ENCODE measurements at regions not wholly inside any gene's neighbourhood (a gene's known extent, or its start where the extent isn't known, plus 50 kb on each side); places are given as distances from the start of the nearest gene placed in this dataset.

DNA sequence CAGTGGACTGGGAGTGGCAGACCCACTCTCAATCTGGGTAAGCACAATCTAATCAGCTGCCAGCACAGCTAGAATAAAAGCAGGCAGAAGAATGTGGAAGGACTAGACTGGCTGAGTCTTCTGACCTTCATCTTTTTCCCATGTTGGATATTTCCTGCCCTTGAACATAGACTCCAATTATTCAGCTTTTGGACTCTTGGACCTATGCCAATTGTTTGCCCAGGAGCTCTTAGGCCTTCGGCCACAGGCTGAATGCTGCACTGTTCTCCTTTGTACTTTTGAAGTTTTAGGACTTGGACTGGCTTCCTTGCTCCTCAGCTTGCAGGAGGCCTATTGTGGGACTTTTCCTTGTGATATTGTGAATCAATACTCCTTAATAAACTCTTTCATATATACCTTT lies 477.7 kb upstream of the ZNF385D start:
- Mint-ChIP-seq H3K27me3 (no peaks in the 10 kb centered on the region), H3K27ac (no peak overlapping the region), H3K36me3 (ENCODE audit: low read depth) (no peaks in the 10 kb centered on the region), H3K4me1 (ENCODE audit: low read depth) (no peaks in the 10 kb centered on the region), H3K9me3 (peaks cover 2% of the 10 kb centered on the region), H3K4me3 (no peak overlapping the region)

DNA sequence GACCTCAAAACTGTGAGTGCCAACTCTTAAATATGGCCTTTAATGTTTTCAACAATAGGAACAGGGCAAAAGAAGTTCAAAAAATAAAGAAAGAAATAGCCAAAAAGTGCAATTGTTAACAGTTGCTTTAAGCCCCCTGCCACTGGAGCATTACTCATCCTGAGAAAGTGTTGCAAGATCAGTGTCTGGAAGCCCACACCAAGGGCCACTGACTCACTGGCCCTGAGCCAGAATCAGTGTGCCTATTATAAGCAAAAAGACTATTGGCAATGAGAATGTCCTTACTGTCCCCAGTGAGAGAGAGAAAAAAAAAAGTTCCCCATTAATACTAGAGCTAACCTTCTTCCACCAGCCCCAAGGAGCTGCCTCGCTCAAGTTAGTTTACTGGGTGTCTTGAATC lies 480.1 kb upstream of the ZNF385D start:
- Mint-ChIP-seq H3K4me3 (no peak overlapping the region), H3K27me3 (no peaks in the 10 kb centered on the region), H3K27ac (no peak overlapping the region), H3K9me3 (peaks cover 10% of the 10 kb centered on the region), H3K36me3 (ENCODE audit: low read depth) (no peaks in the 10 kb centered on the region), H3K4me1 (ENCODE audit: low read depth) (no peaks in the 10 kb centered on the region)

DNA sequence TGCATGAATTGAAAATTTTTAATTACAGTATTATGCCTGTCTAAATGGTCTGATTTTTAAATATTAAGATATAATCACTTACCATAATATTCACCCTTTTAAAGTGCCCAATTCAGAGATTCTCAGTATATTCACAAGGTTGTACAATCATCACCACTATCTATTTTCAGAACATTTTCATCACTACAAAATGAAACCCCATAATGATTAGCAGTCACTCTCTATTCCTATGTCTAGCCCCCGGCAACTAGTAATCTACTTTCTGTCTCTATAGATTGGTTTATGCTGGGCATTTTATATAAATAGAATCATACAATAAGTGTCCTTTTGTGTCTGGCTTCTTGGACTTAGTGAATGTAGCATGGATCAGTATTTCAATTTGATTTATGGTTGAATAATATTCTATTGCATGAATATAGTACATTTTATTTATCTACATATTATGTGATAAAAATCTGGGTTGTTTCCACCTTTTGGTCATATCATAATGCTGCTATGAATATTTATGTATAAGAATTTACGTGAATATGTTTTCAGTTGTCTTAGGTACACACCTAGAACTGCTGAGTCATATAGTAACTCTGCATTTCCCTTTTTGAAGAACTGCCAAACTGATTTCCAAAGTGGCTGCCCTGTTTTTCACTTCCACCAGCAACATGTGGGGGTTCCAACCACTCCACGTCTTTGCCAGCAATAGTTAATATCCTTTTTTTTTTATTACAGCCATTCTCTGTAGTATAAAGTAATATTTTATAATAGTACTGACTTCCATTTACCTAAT lies 485.7 kb upstream of the ZNF385D start:
- H3K9me3 Mint-ChIP-seq = peaks cover 18% of the 10 kb centered on the region
- no peaks in the 10 kb centered on the region for H3K27me3 Mint-ChIP-seq
- H3K4me1 Mint-ChIP-seq (ENCODE audit: low read depth) = no peaks in the 10 kb centered on the region
- H3K27ac Mint-ChIP-seq = no peak overlapping the region
- no peak overlapping the region for H3K4me3 Mint-ChIP-seq
- no peaks in the 10 kb centered on the region for H3K36me3 Mint-ChIP-seq (ENCODE audit: low read depth)

DNA sequence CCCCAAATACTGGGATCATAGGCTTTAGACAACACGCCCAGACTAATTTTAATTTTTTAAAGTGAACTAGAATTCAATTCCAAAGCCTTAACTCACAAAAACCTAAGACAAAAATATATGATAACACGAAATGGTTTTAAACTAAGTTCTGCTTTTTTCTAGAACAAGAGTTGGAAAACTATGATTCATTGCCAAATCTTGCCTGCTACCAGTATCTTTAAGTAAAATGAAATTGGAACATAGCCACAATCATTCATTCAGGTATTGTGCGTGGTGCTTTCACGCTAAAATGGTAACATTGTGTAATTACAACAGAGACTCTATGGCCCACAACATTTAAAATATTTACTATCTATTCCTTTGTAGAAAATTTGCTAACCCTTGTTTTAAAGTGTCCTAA lies 488.0 kb upstream of the ZNF385D start:
- Mint-ChIP-seq H3K27me3 (no peaks in the 10 kb centered on the region), H3K27ac (no peak overlapping the region), H3K4me1 (ENCODE audit: low read depth) (no peaks in the 10 kb centered on the region), H3K9me3 (peaks cover 13% of the 10 kb centered on the region), H3K4me3 (no peak overlapping the region), H3K36me3 (ENCODE audit: low read depth) (no peaks in the 10 kb centered on the region)

DNA sequence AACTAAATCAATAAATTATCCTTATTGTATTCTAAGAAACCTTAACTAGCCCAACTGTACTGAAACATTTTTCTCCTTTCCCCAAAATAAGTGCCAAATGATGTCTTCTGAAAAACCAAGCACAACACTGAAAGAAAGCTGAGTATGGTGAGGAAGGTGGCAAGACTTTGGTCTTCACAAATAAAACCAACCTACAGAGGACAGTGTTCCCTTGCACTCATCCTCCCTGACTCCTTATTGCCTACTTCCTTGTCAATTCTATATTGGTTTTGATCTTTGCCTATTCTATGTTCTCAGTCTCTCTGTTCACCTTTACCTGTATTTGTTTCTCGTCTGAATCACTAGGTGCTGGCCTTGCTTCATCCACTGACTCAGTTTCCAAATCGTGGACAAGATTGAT lies 490.1 kb upstream of the ZNF385D start:
- peaks cover 8% of the 10 kb centered on the region for H3K9me3 Mint-ChIP-seq
- H3K4me1 Mint-ChIP-seq (ENCODE audit: low read depth) = no peaks in the 10 kb centered on the region
- H3K36me3 Mint-ChIP-seq (ENCODE audit: low read depth) = no peaks in the 10 kb centered on the region
- no peaks in the 10 kb centered on the region for H3K27me3 Mint-ChIP-seq
- H3K4me3 Mint-ChIP-seq = no peak overlapping the region
- no peak overlapping the region for H3K27ac Mint-ChIP-seq

DNA sequence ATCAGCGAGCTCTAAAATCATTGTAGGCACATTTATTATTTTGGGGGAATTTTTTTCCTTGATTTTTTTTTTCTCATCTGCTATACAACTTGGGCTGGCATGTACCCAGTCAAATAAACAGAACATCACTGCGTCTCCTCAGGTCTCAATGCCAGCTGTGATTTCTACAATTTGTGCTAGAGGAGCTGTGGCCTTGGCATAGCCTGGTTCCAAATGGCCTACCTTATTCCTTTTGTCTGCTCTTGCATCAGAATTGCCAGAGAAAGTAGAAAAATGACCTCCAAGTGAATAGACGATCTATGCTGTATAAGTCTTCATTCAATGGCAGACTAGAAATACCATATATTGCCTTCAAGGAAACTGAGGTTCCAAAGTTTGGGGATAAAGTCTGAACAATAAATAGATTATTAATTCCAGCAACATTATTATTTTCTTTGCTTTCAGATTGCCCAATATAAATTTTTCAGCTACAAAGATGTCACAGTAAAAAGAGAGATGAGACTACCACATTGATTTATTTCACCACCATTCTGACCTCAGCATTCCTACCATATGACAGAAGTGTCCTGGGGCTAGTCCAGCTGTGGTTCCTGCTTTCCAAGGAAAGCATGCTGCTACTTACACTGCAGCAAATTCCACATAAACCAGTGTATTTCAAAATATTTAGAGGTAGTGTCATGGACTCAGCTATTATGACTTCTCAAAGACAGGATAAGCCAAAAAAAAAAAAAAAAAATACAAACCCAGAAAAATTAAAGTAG lies 493.9 kb upstream of the ZNF385D start:
- no peak overlapping the region for H3K4me3 Mint-ChIP-seq
- peaks cover 8% of the 10 kb centered on the region for H3K9me3 Mint-ChIP-seq
- no peaks in the 10 kb centered on the region for H3K36me3 Mint-ChIP-seq (ENCODE audit: low read depth)
- no peaks in the 10 kb centered on the region for H3K4me1 Mint-ChIP-seq (ENCODE audit: low read depth)
- H3K27ac Mint-ChIP-seq = no peak overlapping the region
- H3K27me3 Mint-ChIP-seq = no peaks in the 10 kb centered on the region

DNA sequence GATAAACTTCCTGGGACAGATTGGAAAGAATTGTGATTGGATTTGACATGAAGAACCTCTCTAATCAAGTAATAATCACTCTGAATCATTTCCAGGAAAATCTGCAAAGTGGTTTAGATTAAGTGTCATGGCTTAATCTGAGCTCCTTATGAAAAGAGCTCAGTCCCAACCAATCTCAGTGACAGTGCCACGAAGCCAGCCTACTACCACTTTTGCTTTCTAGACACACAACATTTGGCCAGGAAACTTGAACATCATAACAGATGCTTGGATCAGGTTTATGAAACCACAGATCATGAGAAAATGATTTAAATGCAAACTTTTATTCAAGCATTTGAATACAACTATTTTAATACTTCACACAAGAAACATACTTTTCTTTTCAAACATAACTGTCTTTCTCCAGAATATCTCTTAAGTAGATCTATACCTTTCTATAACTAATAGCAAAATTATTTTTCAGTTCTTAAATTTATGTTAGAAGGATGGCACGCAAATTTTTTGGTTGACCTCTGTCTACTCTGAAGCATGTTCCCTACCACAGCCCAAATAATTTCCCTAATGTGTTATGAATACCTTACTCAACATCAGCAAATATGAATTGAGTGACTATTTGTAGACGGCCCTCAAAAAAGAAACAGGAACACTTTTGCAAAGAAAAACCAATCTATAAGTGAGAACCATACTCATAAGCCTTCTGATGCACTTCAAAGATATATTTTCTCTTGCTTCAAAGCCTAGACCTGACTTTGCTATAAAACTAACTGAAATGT lies 495.0 kb upstream of the ZNF385D start:
- no peaks in the 10 kb centered on the region for H3K27me3 Mint-ChIP-seq
- H3K4me1 Mint-ChIP-seq (ENCODE audit: low read depth) = no peaks in the 10 kb centered on the region
- no peak overlapping the region for H3K4me3 Mint-ChIP-seq
- H3K36me3 Mint-ChIP-seq (ENCODE audit: low read depth) = no peaks in the 10 kb centered on the region
- no peak overlapping the region for H3K27ac Mint-ChIP-seq
- peaks cover 4% of the 10 kb centered on the region for H3K9me3 Mint-ChIP-seq

DNA sequence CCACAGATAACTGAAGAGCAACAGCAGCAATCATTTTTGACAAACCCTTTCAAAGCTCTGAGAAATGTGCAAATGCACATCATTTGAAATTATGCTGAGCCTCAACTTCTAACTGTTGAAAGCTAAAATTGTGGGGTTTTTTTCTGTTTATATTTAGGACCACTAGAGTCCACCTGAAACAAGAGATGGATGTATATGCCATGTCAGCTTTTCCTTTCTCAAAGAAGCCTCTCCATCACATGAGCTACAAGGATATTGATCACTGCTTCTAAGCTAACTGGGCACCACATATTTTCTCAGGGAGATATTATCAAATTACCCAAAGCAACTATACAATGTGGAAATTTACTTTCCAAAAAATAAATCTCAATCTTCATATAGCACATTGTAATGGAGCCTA lies 498.6 kb upstream of the ZNF385D start:
- no peaks in the 10 kb centered on the region for H3K4me1 Mint-ChIP-seq (ENCODE audit: low read depth)
- H3K4me3 Mint-ChIP-seq = no peak overlapping the region
- H3K36me3 Mint-ChIP-seq (ENCODE audit: low read depth) = no peaks in the 10 kb centered on the region
- no peaks in the 10 kb centered on the region for H3K9me3 Mint-ChIP-seq
- H3K27ac Mint-ChIP-seq = no peak overlapping the region
- no peaks in the 10 kb centered on the region for H3K27me3 Mint-ChIP-seq

DNA sequence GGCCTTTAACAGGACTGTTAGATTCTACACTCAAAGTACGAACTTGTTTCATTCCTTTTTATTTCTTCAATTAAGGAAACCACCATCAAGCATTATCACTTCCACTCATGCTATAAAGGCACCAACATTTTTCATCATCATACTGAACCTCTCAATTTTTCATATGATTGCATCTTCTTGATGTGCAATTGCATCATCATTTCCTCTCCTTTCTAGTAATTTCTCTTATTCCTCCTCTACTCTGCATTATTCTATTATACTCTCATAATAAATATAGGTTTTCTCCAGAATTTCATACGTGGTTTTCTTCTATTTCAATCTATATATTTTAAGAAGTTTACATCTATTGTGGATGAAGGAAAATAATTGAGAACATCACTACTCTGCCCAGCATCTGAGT lies 506.2 kb upstream of the ZNF385D start:
- H3K27me3 Mint-ChIP-seq = no peaks in the 10 kb centered on the region
- H3K4me1 Mint-ChIP-seq (ENCODE audit: low read depth) = no peaks in the 10 kb centered on the region
- no peak overlapping the region for H3K27ac Mint-ChIP-seq
- H3K9me3 Mint-ChIP-seq = no peaks in the 10 kb centered on the region
- no peaks in the 10 kb centered on the region for H3K36me3 Mint-ChIP-seq (ENCODE audit: low read depth)
- no peak overlapping the region for H3K4me3 Mint-ChIP-seq

DNA sequence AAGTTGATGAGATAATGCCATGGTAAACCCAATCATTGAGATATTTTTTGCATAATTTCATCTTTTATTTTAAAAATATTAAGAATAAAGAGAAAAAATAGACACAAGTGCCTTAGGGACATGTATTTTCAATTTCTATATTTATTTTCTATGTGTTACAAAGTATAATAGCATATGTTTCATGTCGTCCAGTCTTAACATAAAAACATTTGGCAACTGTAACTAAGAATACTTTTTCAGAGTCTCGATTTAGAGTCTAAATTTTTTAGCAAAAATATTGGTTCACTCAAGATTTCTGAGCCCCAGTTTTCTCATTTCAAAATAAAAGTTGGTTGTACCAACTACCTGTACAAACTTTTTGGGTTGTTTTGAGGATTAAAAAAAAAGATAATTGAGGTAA lies 511.4 kb upstream of the ZNF385D start:
- Mint-ChIP-seq H3K27me3 (no peaks in the 10 kb centered on the region), H3K27ac (no peak overlapping the region), H3K36me3 (ENCODE audit: low read depth) (no peaks in the 10 kb centered on the region), H3K4me1 (ENCODE audit: low read depth) (no peaks in the 10 kb centered on the region), H3K9me3 (no peaks in the 10 kb centered on the region), H3K4me3 (no peak overlapping the region)

DNA sequence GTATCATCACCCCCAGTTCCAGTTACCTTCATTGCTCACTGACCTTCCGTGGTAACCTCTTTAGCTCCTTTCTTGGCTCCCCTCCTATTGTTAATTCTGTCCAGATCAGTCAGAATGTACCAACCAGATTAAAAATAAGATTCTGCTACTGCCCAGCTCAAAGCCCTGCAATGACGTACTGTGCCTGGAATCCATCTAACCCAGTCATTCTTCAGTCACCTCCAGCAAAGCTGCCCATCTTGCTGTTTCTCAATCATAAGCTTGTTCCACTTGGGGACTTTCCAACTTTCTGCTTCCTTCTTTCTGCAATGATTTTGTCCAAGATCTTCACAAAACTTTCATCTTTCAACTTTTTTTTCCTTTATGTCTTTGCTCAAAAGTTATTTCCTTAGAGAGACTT lies 512.0 kb upstream of the ZNF385D start:
- no peaks in the 10 kb centered on the region for H3K4me1 Mint-ChIP-seq (ENCODE audit: low read depth)
- H3K9me3 Mint-ChIP-seq = no peaks in the 10 kb centered on the region
- no peaks in the 10 kb centered on the region for H3K27me3 Mint-ChIP-seq
- no peaks in the 10 kb centered on the region for H3K36me3 Mint-ChIP-seq (ENCODE audit: low read depth)
- H3K27ac Mint-ChIP-seq = no peak overlapping the region
- H3K4me3 Mint-ChIP-seq = no peak overlapping the region

DNA sequence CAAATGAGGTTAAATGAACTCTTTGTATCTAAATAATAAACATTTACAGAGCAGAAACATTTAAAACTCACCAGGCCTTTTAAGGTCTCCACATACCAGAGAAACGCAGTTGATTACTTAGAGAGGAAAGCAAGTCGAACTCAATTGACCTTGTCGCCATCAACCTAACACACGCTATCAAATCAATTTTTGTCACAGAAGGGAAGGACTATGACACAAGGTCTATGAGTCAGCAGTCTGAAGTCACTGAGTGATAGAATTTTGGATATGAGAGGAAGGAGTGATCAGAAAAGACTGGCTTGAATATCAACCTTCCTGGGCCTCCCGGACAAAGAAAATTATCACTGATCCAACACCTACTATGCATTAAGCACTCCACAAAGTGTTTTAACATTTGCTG lies 514.4 kb upstream of the ZNF385D start:
- H3K9me3 Mint-ChIP-seq = no peaks in the 10 kb centered on the region
- no peaks in the 10 kb centered on the region for H3K36me3 Mint-ChIP-seq (ENCODE audit: low read depth)
- no peaks in the 10 kb centered on the region for H3K27me3 Mint-ChIP-seq
- H3K27ac Mint-ChIP-seq = no peak overlapping the region
- H3K4me1 Mint-ChIP-seq (ENCODE audit: low read depth) = no peaks in the 10 kb centered on the region
- no peak overlapping the region for H3K4me3 Mint-ChIP-seq

DNA sequence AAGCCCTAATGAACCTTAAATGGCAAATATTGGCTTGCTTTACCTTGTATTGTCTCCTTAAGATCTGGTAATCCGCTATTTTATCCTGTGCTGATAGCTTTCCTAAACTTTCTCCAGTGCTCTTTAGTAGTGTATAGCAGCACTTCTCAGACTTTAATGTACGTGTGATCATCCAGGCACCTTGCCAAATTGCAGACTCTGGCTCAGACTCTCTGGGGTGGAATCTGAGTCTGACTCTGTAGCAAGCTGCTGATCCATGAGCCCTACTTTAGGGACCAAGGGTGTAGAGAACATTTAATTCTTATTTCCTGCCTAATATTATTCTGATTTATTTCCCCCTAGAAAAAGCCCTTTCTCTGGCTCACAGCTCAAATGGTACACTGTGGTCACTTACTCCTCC lies 518.8 kb upstream of the ZNF385D start:
- Mint-ChIP-seq H3K27ac (no peak overlapping the region), H3K27me3 (no peaks in the 10 kb centered on the region)

DNA sequence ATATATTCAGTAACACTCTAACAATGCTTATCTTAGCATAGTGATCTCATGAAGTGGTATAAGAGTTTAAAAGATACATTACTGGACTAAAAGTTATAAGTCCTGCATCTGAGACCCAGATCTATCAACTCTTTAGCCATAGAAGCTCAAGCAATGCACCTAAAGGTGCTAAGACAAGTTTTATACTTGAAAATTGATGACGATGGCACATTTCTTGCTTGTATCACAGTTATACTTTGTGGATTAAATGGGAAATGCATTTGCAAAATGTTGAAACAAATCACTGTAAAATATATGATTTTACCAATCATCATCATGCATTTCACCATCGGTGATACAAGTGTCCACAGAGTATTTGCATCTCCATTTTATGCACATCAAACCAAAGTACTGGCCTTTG lies 525.3 kb upstream of the ZNF385D start:
- no peak overlapping the region for H3K4me3 Mint-ChIP-seq
- no peaks in the 10 kb centered on the region for H3K9me3 Mint-ChIP-seq
- no peaks in the 10 kb centered on the region for H3K36me3 Mint-ChIP-seq (ENCODE audit: low read depth)
- H3K27me3 Mint-ChIP-seq = no peaks in the 10 kb centered on the region
- H3K27ac Mint-ChIP-seq = no peak overlapping the region
- no peaks in the 10 kb centered on the region for H3K4me1 Mint-ChIP-seq (ENCODE audit: low read depth)

More for the DNA sequence above, 518.8 kb upstream of the ZNF385D start:
- Mint-ChIP-seq H3K36me3 (ENCODE audit: low read depth) (no peaks in the 10 kb centered on the region), H3K4me1 (ENCODE audit: low read depth) (no peaks in the 10 kb centered on the region), H3K9me3 (no peaks in the 10 kb centered on the region), H3K4me3 (no peak overlapping the region)

DNA sequence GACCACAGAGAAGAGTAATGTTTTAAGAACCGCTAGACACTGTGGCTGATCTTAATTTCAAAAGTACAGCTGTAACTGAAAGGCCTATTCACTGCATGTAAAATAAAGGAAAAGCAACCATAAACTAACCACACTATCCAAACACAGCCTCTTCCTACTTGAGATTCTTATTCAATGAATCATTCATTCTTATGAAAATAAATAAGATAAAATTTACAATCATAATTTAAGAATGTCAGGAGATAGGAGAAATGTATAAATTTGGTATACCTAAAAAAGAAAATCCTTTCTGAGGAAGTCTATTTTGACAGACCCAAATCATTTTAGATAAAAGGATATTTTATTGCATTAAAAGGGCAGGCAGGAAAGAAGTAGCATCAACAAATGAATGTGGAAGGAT lies 533.5 kb upstream of the ZNF385D start:
- Mint-ChIP-seq H3K27me3 (no peaks in the 10 kb centered on the region), H3K9me3 (peaks cover 5% of the 10 kb centered on the region), H3K27ac (no peak overlapping the region), H3K4me1 (ENCODE audit: low read depth) (no peaks in the 10 kb centered on the region), H3K36me3 (ENCODE audit: low read depth) (no peaks in the 10 kb centered on the region), H3K4me3 (no peak overlapping the region)
